GM21576 (cell line): ENCODE measurements at regions not wholly inside any gene's neighbourhood (a gene's known extent, or its start where the extent isn't known, plus 50 kb on each side); places are given as distances from the start of the nearest gene placed in this dataset.

Experiments used
- ATAC-seq: cut with Tn5 transposase; IDR thresholded peaks from one replicate; pipeline ENCODE4 v1.9.1; 2021; ENCODE audit warnings: mild to moderate bottlenecking, moderate library complexity; ENCODE audit not compliant: unreplicated experiment

GRCh38 chr12:115407723-115408122 lies 723.7 kb upstream of the TBX3 start:
- ATAC-seq, result no peak

GRCh38 chr12:115407036-115407435 lies 723.1 kb upstream of the TBX3 start:
- ATAC-seq, result no peak

GRCh38 chr12:115405471-115405860 lies 721.5 kb upstream of the TBX3 start:
- ATAC-seq, result no peak

- no peak for ATAC-seq
Observed at GRCh38 chr12:115404761-115405470, 720.9 kb upstream of the TBX3 start.

DNA sequence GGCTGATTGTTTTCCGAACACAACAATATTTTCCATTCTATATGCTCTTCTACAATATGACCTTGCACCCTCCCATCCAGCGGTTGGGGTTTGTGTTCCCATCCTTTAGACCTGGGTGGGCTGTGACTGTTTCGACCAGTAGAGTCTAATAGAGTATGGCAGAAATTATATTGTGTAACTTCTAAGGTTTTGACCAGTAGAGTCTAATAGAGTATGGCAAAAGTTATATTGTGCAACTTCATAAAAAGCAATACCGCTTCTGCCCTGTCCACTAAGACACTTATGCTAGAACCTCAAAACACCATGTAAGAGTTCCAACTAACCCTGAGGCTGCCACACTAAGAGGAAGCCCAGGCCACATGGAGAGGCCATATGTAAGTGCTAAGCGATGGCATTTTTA lies 719.7 kb upstream of the TBX3 start:
- no peak for ATAC-seq

DNA sequence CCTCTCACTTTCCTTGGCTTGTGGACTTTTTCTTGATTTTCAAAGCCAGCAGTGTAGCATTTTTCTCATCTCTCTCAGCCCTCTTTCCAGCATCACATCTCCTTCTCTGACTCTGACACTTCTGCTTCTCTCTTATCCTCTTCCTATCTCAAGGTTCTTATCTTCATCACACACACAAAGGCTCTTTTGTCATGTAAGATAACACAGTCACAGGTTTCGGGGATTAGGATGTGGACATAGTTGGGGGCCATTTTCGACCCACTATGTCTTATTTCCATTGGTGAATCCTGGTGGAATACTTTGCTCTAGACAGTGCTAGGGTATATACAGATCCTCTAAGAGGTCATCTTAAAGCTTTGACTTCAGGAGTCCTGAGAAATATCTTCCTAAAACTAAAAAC lies 719.3 kb upstream of the TBX3 start:
- ATAC-seq, result no peak

GRCh38 chr12:115402443-115403180 lies 718.6 kb upstream of the TBX3 start:
- ATAC-seq, result no peak

- no peak for ATAC-seq
Observed at GRCh38 chr12:115401761-115402160, 717.8 kb upstream of the TBX3 start.

- no peak for ATAC-seq
Observed at GRCh38 chr12:115400011-115400410, 716.0 kb upstream of the TBX3 start.

DNA sequence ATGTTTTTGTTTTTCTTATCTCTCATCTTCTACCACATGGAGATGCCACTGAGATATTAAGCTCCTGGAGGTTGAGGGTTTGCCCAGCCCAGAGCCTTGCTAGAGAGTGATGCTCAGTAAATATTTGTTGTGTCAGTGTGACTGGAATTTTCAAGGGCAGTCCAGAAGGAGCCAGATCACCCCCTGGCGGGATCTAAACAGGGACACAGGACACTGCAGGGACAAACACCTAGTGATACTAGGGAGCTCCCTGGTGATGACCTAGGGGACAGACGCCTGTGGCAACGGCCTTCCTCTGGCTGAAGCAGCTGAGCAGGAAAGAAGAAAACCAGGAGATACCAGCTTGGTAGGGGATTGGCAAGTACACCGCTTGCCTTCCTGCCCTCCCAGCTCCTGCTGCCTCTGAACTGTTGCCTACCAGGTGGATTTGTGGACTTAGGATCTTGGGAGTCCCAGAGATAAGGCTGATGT lies 714.4 kb upstream of the TBX3 start:
- no peak for ATAC-seq

DNA sequence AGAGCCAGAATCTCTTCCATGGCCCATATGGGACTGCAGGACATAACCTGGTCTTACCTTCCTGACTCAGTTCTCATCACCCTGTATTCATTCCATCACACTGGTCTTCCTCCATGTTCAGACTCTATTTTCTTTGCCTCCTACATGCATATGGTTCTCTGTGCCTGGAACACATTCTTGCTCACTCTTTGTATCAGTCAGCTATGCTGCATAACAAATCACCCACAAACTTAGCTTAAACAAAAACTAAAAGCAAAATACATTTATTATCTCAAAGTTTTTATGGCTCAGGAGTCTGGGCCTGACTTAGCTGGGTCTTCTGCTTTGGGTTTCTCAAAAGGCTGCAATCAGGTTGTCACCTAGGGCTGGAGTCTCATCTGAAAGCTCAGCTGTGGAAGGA lies 712.6 kb upstream of the TBX3 start:
- no peak for ATAC-seq

DNA sequence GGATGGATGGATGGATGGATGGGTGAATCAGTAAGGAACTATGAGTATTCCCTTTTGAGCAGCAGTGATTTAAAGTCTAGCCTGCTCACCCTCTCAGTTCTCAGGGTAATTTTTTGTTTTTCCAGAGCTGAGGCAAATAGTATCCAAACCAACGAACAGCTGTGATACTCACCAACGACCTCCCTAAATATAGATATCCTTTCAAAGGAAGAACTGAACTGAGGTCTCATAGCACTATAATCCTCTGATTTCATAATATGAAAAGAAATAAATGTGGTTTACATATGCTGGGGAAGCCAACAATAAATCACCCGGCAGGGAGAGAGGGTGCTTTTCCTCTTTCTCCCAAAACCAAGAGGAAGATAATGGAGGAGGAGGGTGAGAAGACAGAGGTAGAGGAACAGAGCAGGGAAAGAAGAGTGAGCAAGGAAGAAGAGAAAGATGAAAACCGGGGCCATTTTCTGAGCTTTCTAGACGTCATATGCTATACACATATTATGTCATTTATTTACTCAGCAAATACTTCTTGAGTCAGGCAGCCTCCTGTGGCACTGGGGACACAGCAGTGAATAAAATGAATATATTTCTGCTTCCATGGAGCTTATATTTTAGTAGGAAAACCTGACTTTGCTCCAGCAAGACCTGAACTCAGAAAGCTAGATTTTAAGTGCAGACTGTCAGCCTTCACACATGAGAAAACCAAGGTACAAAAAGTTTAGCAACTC lies 710.7 kb upstream of the TBX3 start:
- ATAC-seq, result no peak

- no peak for ATAC-seq
Observed at GRCh38 chr12:115388139-115388538, 704.2 kb upstream of the TBX3 start.

DNA sequence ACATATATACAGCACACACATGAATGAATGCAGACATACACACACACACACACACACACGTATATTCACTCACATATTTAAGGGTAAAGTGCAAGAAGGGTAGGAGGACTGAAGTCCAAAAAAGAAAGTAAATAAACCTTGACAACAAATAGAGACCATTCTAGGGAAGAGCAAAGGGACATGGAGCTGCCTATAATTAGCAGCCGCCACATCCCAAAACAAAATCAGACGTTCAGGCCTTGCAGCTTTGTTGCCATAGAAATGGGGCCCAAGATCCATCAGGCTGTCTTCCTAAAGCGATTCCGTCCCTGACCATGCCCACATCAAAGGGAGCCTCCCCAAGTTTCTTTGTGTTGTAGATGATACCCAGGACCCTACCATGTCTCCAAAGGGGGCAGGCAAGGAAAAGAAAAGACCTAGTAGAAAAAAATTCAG lies 703.5 kb upstream of the TBX3 start:
- no peak for ATAC-seq

- ATAC-seq, result no peak
Observed at GRCh38 chr12:115386946-115387345, 703.0 kb upstream of the TBX3 start.

DNA sequence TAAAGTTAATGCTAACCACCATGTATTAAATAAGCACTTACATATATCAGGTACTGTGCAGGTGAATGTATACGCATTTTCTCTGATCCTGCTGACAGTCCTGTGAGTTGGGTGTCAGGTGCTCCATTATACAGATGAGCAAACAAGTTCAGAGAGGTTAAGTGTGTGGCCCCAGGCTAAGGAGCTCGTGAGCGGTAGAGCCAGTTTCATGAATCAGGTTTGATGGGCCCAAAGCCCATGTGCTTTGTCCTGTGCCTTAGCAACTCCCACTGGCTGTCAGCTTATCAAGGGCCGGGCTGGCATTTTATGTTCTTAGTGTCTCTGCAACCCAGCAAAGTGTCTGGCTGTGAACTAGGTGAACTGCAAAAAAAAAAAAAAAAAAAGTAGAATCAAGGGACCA lies 701.2 kb upstream of the TBX3 start:
- no peak for ATAC-seq

DNA sequence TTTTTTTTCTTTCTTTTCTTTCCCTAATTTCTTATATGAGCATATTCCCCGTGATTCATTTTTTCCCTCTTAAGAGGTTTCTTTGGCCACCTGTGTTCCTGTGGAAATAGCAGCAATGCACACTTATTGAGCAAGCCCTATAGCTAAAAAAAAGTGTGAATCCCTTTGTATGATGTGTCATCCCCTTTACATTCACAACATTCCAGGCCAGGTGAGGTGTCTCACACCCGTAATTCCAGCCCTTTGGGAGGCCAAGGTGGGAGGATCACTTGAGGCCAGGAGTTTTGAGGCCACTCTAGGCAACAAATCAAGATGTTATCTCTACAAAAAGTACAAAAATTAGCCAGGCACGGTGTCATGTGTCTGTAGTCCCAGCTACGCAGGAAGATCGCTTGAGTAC lies 700.4 kb upstream of the TBX3 start:
- no peak for ATAC-seq

- no peak for ATAC-seq
Observed at GRCh38 chr12:115383668-115384067, 699.7 kb upstream of the TBX3 start.

- no peak for ATAC-seq
Observed at GRCh38 chr12:115382681-115383080, 698.7 kb upstream of the TBX3 start.

GRCh38 chr12:115380546-115381120 lies 696.7 kb upstream of the TBX3 start:
- no peak for ATAC-seq

DNA sequence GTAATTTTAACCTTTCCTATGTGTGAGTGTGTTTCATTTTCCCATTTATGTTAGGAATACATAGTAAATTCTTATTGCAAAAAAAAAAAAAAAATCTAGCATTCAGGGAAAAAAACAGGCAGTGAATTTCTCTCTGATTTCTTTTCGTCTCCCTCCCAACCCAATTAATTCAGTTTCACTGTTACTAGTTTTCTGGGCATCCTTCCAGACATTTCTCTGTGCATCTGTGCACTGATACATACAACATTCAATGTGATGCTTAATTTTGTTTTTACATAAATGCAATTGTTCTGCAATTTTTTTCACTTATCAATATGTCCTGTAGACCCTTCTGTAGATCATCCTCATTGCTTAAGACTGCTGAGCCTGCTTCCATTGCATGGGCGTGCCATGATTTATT lies 694.3 kb upstream of the TBX3 start:
- no peak for ATAC-seq
